K562 (cell line): ENCODE measurements at regions not wholly inside any gene's neighbourhood (a gene's known extent, or its start where the extent isn't known, plus 50 kb on each side); places are given as distances from the start of the nearest gene placed in this dataset.

ENCODE experiments used
- AFF1 ChIP-seq, 2 experiments: fragments of 450-650 bp; IDR thresholded peaks; 2 replicates each; pipeline ENCODE4 v1.6.1; 2018; ENCODE audit warnings: mild to moderate bottlenecking in 2 of 2, low read depth in 1 of 2; ENCODE audit not compliant: partially characterized antibody in 2 of 2
- ARID1B ChIP-seq: fragments of 450-650 bp; IDR thresholded peaks from 2 replicates; pipeline ENCODE4 v1.6.1; 2016; ENCODE audit warnings: antibody characterized with exemption, mild to moderate bottlenecking, inconsistent platforms
- BCOR ChIP-seq: fragments of 450-650 bp; IDR thresholded peaks from 2 replicates; pipeline ENCODE4 v1.6.1; 2016
- BRD4 ChIP-seq: fragments of 200-600 bp; sonication (generic); IDR thresholded peaks from 2 replicates; pipeline ENCODE4 v1.6.1; 2017; ENCODE audit warnings: inconsistent platforms
- BRD9 ChIP-seq: fragments of 450-650 bp; IDR thresholded peaks from 2 replicates; pipeline ENCODE4 v1.6.1; 2018; ENCODE audit warnings: low read depth; ENCODE audit not compliant: partially characterized antibody
- FOXK2 ChIP-seq, 2 experiments: fragments of 450-650 bp; IDR thresholded peaks in 1 of 2; conservative IDR thresholded peaks in 1 of 2; 2 replicates each; pipeline ENCODE4 v1.6.1; 2016; ENCODE audit warnings: low read depth in 2 of 2, mild to moderate bottlenecking in 1 of 2
- GATA2 ChIP-seq: sonication (generic); formaldehyde crosslinking; IDR thresholded peaks from 2 replicates; pipeline ENCODE4 v1.4.0; 2020; ENCODE audit warnings: mild to moderate bottlenecking, missing genetic modification reagents
- HMBOX1 ChIP-seq: sonication (generic); IDR thresholded peaks from 2 replicates; pipeline ENCODE4 v1.6.1; 2016
- KHSRP ChIP-seq: fragments of 450-650 bp; IDR thresholded peaks from 2 replicates; pipeline ENCODE4 v1.6.1; 2017
- KLF16 ChIP-seq: IDR thresholded peaks from 2 replicates; pipeline ENCODE4 v1.6.1; 2016; ENCODE audit warnings: antibody characterized with exemption
- MAFG ChIP-seq: fragments of 450-650 bp; conservative IDR thresholded peaks from 2 replicates; pipeline ENCODE4 v1.6.1; 2016; ENCODE audit warnings: missing genetic modification characterization, missing compliant biosample characterization
- MBD2 ChIP-seq: sonication (generic); IDR thresholded peaks from 2 replicates; pipeline ENCODE4 v1.6.1; 2016; ENCODE audit warnings: low read depth, borderline replicate concordance
- MEF2A ChIP-seq: IDR thresholded peaks from 2 replicates; pipeline ENCODE4 v1.6.1; 2011; ENCODE audit warnings: low read depth, mild to moderate bottlenecking, low read length, moderate library complexity; ENCODE audit not compliant: control insufficient read depth
- PHF21A ChIP-seq: fragments of 450-650 bp; IDR thresholded peaks from 2 replicates; pipeline ENCODE4 v1.6.1; 2017; ENCODE audit warnings: low read depth, borderline replicate concordance
- POLR2AphosphoS5 ChIP-seq: IDR thresholded peaks from 2 replicates; pipeline ENCODE4 v1.6.1; 2011; ENCODE audit warnings: mild to moderate bottlenecking, low read depth, low read length, moderate library complexity; ENCODE audit not compliant: control insufficient read depth, insufficient read depth
- SIX5 ChIP-seq, 2 experiments: IDR thresholded peaks; 2 replicates each; pipeline ENCODE4 v1.6.1; 2011; ENCODE audit warnings: low read length in 2 of 2, borderline replicate concordance in 1 of 2, low read depth in 1 of 2, mild to moderate bottlenecking in 1 of 2, moderate library complexity in 1 of 2; ENCODE audit not compliant: insufficient read depth in 1 of 2
- SMARCB1 ChIP-seq: IDR thresholded peaks from 2 replicates; pipeline ENCODE4 v1.6.1; 2011; ENCODE audit warnings: improper control_type of control experiment, low read depth; ENCODE audit not compliant: insufficient read length
- TCF3 ChIP-seq: sonication (generic); formaldehyde crosslinking; IDR thresholded peaks from 2 replicates; pipeline ENCODE4 v1.4.0; 2020; ENCODE audit warnings: mild to moderate bottlenecking, missing genetic modification reagents
- ZBTB33 ChIP-seq: sonication (generic); formaldehyde crosslinking; IDR thresholded peaks from 2 replicates; pipeline ENCODE4 v1.8.1; 2023; ENCODE audit warnings: mild to moderate bottlenecking, missing genetic modification reagents
- ZFP1 ChIP-seq: fragments of 450-650 bp; formaldehyde crosslinking; IDR thresholded peaks from 2 replicates; pipeline ENCODE4 v1.4.0; 2020; ENCODE audit warnings: mild to moderate bottlenecking, mixed read lengths
- ZNF239 ChIP-seq: fragments of 250-450 bp; sonication (Bioruptor Pico); IDR thresholded peaks from 2 replicates; pipeline ENCODE4 v1.4.0; 2020; ENCODE audit warnings: mild to moderate bottlenecking
- ZNF77 ChIP-seq: fragments of 250-450 bp; sonication (Bioruptor Pico); IDR thresholded peaks from 2 replicates; pipeline ENCODE4 v1.5.0; 2020
- ZSCAN32 ChIP-seq: fragments of 450-650 bp; formaldehyde crosslinking; IDR thresholded peaks from 2 replicates; pipeline ENCODE4 v1.4.0; 2020; ENCODE audit warnings: mild to moderate bottlenecking, moderate library complexity

GRCh38 chr2:58730764-58731487, 489.8 kb upstream of the FANCL start (continued):
- TF ChIP-seq AFF1 (IDR thresholded peaks at IDR 0.05; ENCODE audit: low read depth in 1 of 2, partially characterized antibody in 2 of 2) (peak in 1 of 2 experiments; percentile 44), FOXK2 (conservative IDR thresholded peaks at IDR 0.05 in 1 of 2, IDR thresholded peaks at IDR 0.05 in 1 of 2; ENCODE audit: low read depth in 2 of 2) (0 out of 4 replicates have a peak, but pooled peaks of 1 of the 2 experiments have one; percentile 10), ZFP1 (CRISPR knock-in tag) (no peak), ZNF77 (CRISPR knock-in tag) (no peak), KLF16 (peak; percentile 83), HMBOX1 (peak; percentile 77), MAFG (tag) (peak; percentile 96), MEF2A (peak; percentile 81), TCF3 (CRISPR knock-in tag) (peak; percentile 90), GATA2 (peak; percentile 86), ZNF239 (CRISPR knock-in tag) (0 out of 2 replicates have a peak, but pooled peaks have one; percentile 7), KHSRP (peak; percentile 53; the same call in 1 of the 2 replicates), ARID1B (peak; percentile 97), BCOR (0 out of 2 replicates have a peak, but pooled peaks have one; percentile 29), SMARCB1 (peak; percentile 22), MBD2 (peak; percentile 67; the same call in 1 of the 2 replicates), BRD9 (peak; percentile 74), SIX5 (IDR thresholded peaks at IDR 0.05; ENCODE audit: borderline replicate concordance in 1 of 2, insufficient read depth in 1 of 2, low read depth in 1 of 2, low read length in 2 of 2) (no peak), PHF21A (0 out of 2 replicates have a peak, but pooled peaks have one; percentile 70), POLR2AphosphoS5 (peak; percentile 57; the same call in 1 of the 2 replicates), ZSCAN32 (CRISPR knock-in tag) (no peak), BRD4 (peak; percentile 79; the same call in 1 of the 2 replicates), ZBTB33 (CRISPR knock-in tag) (no peak)
